Osteoblast (primary cell): ENCODE measurements at regions not wholly inside any gene's neighbourhood (a gene's known extent, or its start where the extent isn't known, plus 50 kb on each side); places are given as distances from the start of the nearest gene placed in this dataset.

Source experiments
- DNase-seq: peaks from one replicate; pipeline ENCODE4 v3.0.0; 2011; ENCODE audit warnings: low spot score, mixed read lengths; ENCODE audit not compliant: insufficient read length; ENCODE audit errors: missing footprints
- H2AFZ ChIP-seq: 2 replicates; pipeline ENCODE4 v1.6.0; 2011; ENCODE audit warnings: mild to moderate bottlenecking, low read length
- H3K27ac ChIP-seq: 2 replicates; pipeline ENCODE4 v1.5.1; 2011; ENCODE audit warnings: mild to moderate bottlenecking, low read depth, low read length, moderate library complexity
- H3K27me3 ChIP-seq: 2 replicates; pipeline ENCODE4 v1.6.0; 2012; ENCODE audit warnings: mild to moderate bottlenecking, control low read depth, inconsistent platforms, low read length, moderate library complexity; ENCODE audit not compliant: insufficient read depth
- H3K36me3 ChIP-seq: 2 replicates; pipeline ENCODE4 v1.5.1; 2011; ENCODE audit warnings: mild to moderate bottlenecking, low read length, control low read depth, moderate library complexity; ENCODE audit not compliant: insufficient read depth
- H3K4me1 ChIP-seq: 2 replicates; pipeline ENCODE4 v1.5.1; 2011; ENCODE audit warnings: mild to moderate bottlenecking, low read length, control low read depth, moderate library complexity; ENCODE audit not compliant: insufficient read depth
- H3K4me2 ChIP-seq: 2 replicates; pipeline ENCODE4 v1.6.0; 2011; ENCODE audit warnings: mild to moderate bottlenecking, low read length; ENCODE audit not compliant: insufficient read depth
- H3K4me3 ChIP-seq: fragments of 200-600 bp; sonication (generic); 3 replicates; pipeline ENCODE4 v1.5.1; 2012; ENCODE audit warnings: mild to moderate bottlenecking, low read length, inconsistent platforms; ENCODE audit not compliant: insufficient read depth
- H3K79me2 ChIP-seq: 2 replicates; pipeline ENCODE4 v1.6.0; 2012; ENCODE audit warnings: mild to moderate bottlenecking, low read length, control low read depth, inconsistent platforms; ENCODE audit not compliant: insufficient read depth
- H3K9me3 ChIP-seq: 2 replicates; pipeline ENCODE4 v1.5.1; 2011; ENCODE audit warnings: low read depth, low read length, control low read depth
- H4K20me1 ChIP-seq: 2 replicates; pipeline ENCODE4 v1.6.0; 2012; ENCODE audit warnings: mild to moderate bottlenecking, low read length, control low read depth; ENCODE audit not compliant: insufficient read depth
- CTCF ChIP-seq: IDR thresholded peaks from 2 replicates; pipeline ENCODE4 v1.5.1; 2011; ENCODE audit warnings: mild to moderate bottlenecking, low read depth, low read length, moderate library complexity; ENCODE audit errors: extremely low read depth

GRCh38 chr5:52690236-52690768 is 97.4 kb upstream of the ITGA1 start:
- no peak for TF ChIP-seq CTCF
- no peak overlapping the region for H3K27ac ChIP-seq
- H3K4me1 ChIP-seq = peaks cover 5% of the 10 kb centered on the region
- no peak overlapping the region for H3K4me3 ChIP-seq
- no peak overlapping the region for H2AFZ ChIP-seq
- no peaks in the 10 kb centered on the region for H3K79me2 ChIP-seq
- H3K4me2 ChIP-seq = no peak overlapping the region
- H4K20me1 ChIP-seq = no peaks in the 10 kb centered on the region
- H3K9me3 ChIP-seq = no peaks in the 10 kb centered on the region
- no peaks in the 10 kb centered on the region for H3K27me3 ChIP-seq
- H3K36me3 ChIP-seq = no peaks in the 10 kb centered on the region
- no peak for DNase-seq

DNA sequence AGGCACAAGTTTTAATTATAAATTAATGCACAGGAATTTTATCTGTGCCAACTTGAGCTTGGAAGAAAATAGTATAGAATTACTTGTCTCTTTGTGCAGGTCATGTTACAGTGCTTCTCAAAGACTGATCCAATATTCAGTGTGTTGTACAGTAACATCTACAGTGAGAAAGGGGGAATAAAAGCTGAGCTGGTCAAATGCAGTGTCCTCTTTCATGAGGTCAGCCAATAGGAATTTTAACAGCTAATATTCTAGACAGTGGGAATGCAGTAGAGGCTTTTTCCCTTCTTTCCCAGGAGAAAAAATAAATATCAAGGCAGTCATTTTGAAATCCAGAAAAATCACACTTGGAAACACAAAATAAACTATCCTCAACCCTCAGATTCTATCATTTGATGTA is 95.7 kb upstream of the ITGA1 start:
- no peaks in the 10 kb centered on the region for H3K36me3 ChIP-seq
- H3K4me1 ChIP-seq = peaks cover 5% of the 10 kb centered on the region
- H3K9me3 ChIP-seq = no peaks in the 10 kb centered on the region
- H2AFZ ChIP-seq = no peak overlapping the region
- DNase-seq = peak; percentile 84
- H3K79me2 ChIP-seq = no peaks in the 10 kb centered on the region
- TF ChIP-seq CTCF = no peak
- no peaks in the 10 kb centered on the region for H4K20me1 ChIP-seq
- no peak overlapping the region for H3K4me3 ChIP-seq
- no peaks in the 10 kb centered on the region for H3K27me3 ChIP-seq
- H3K27ac ChIP-seq = no peak overlapping the region
- H3K4me2 ChIP-seq = no peak overlapping the region

DNA sequence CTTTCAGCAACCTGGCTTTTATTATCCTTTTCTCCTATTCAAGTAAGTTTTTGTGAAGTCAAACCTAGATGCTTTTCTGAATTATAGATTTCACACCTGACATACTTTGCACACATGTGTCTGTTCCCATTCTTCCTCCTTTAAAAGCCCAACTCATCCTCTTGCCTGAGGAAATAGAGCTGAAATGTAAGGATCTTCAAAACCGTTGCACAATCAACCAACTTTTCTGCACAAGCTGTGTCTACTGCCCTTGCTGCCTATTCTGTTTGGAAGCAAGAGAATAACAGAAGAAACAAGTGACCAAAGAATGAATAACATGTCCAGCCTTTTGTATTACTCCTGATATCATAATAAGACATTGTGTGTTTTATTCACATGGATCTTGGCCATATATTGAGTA is 95.1 kb upstream of the ITGA1 start:
- no peaks in the 10 kb centered on the region for H3K36me3 ChIP-seq
- DNase-seq = no peak
- H3K4me3 ChIP-seq = no peak overlapping the region
- no peak overlapping the region for H2AFZ ChIP-seq
- H3K27me3 ChIP-seq = no peaks in the 10 kb centered on the region
- H3K4me1 ChIP-seq = peaks cover 5% of the 10 kb centered on the region
- no peaks in the 10 kb centered on the region for H3K79me2 ChIP-seq
- no peaks in the 10 kb centered on the region for H3K9me3 ChIP-seq
- H4K20me1 ChIP-seq = no peaks in the 10 kb centered on the region
- TF ChIP-seq CTCF = no peak
- H3K27ac ChIP-seq = no peak overlapping the region
- H3K4me2 ChIP-seq = no peak overlapping the region

- Histone ChIP-seq H3K4me2 (no peak overlapping the region), H3K36me3 (no peaks in the 10 kb centered on the region), H3K4me1 (peaks cover 5% of the 10 kb centered on the region), H3K9me3 (no peaks in the 10 kb centered on the region), H3K4me3 (no peak overlapping the region), H2AFZ (no peak overlapping the region), H3K79me2 (no peaks in the 10 kb centered on the region), H3K27me3 (no peaks in the 10 kb centered on the region), H4K20me1 (no peaks in the 10 kb centered on the region), H3K27ac (no peak overlapping the region)
- peak; percentile 71 for TF ChIP-seq CTCF
- peak; percentile 44 for DNase-seq
Observed at GRCh38 chr5:52693280-52693679, 94.4 kb upstream of the ITGA1 start.
